BJ (cell line): ENCODE measurements at regions not wholly inside any gene's neighbourhood (a gene's known extent, or its start where the extent isn't known, plus 50 kb on each side); places are given as distances from the start of the nearest gene placed in this dataset.

Experiments used
- CTCF ChIA-PET: fragments of 350-600 bp; formaldehyde crosslinking; extraction: SDS; loops from one replicate; lab custom pipeline; 2021; ENCODE audit warnings: antibody characterized with exemption, inconsistent platforms; lab: Yijun Ruan, JAX
- POLR2A ChIA-PET: fragments of 300-600 bp; sonication (Branson Sonifier 250); formaldehyde crosslinking; extraction: SDS; loops from one replicate; lab custom pipeline; 2021; ENCODE audit warnings: antibody characterized with exemption; lab: Charles Lee
- DNase-seq: peaks from one replicate; pipeline ENCODE4 v3.0.0-alpha.2; 2011; ENCODE audit warnings: low read depth
- H3K27me3 ChIP-seq: 2 replicates; pipeline ENCODE4 v1.6.0; 2011; ENCODE audit warnings: low read length; ENCODE audit not compliant: control insufficient read depth, insufficient read depth
- H3K36me3 ChIP-seq: 2 replicates; pipeline ENCODE4 v1.5.1; 2011; ENCODE audit warnings: low read length; ENCODE audit not compliant: control insufficient read depth, insufficient read depth
- H3K4me3 ChIP-seq: 2 replicates; pipeline ENCODE4 v1.5.1; 2011; ENCODE audit warnings: low read depth, mild to moderate bottlenecking, control low read depth, low read length
- CTCF ChIP-seq: IDR thresholded peaks from 2 replicates; pipeline ENCODE4 v1.5.1; 2011; ENCODE audit warnings: low read depth, mild to moderate bottlenecking, control low read depth, inconsistent platforms, low read length, moderate library complexity; ENCODE audit not compliant: insufficient read depth

GRCh38 chr11:130671801-130672700, 223.6 kb downstream of the ADAMTS15 start:
- POLR2A ChIA-PET = interaction anchor here (0.6 kb wide), 1 partner anchor 1960 kb away, joined by 4 read pairs; no protein-coding TSS in a partner anchor
- no peaks in the 10 kb centered on the region for H3K36me3 ChIP-seq
- TF ChIP-seq CTCF = no peak
- peak; percentile 57 for DNase-seq
- CTCF ChIA-PET = interaction anchor here (0.7 to 2.8 kb wide), 5 partner anchors 64 to 237 kb away, joined by 3 to 12 read pairs (median 4); no protein-coding TSS in a partner anchor
- H3K27me3 ChIP-seq = no peaks in the 10 kb centered on the region
- no peak overlapping the region for H3K4me3 ChIP-seq

- ChIA-PET POLR2A (interaction anchor here (0.6 kb wide), 1 partner anchor 1959 kb away, joined by 4 read pairs; no protein-coding TSS in a partner anchor), CTCF (interaction anchor here (0.7 to 2.8 kb wide), 4 partner anchors 63 to 238 kb away, joined by 3 to 12 read pairs (median 4); no protein-coding TSS in a partner anchor)
- H3K36me3 ChIP-seq = no peaks in the 10 kb centered on the region
- no peak overlapping the region for H3K4me3 ChIP-seq
- no peaks in the 10 kb centered on the region for H3K27me3 ChIP-seq
- DNase-seq = no peak
- no peak for TF ChIP-seq CTCF
Measured at GRCh38 chr11:130672911-130673310, 224.5 kb downstream of the ADAMTS15 start.

GRCh38 chr11:130673698-130674097, 225.3 kb downstream of the ADAMTS15 start:
- POLR2A ChIA-PET = no interaction called here
- Histone ChIP-seq H3K27me3 (no peaks in the 10 kb centered on the region), H3K36me3 (no peaks in the 10 kb centered on the region), H3K4me3 (no peak overlapping the region)
- CTCF ChIA-PET = interaction anchor here (0.7 to 2.8 kb wide), 4 partner anchors 20 to 239 kb away, joined by 3 to 12 read pairs (median 4); no protein-coding TSS in a partner anchor
- TF ChIP-seq CTCF = no peak
- DNase-seq = no peak

- ChIA-PET POLR2A (no interaction called here), CTCF (interaction anchor here (0.7 to 2.8 kb wide), 4 partner anchors 24 to 240 kb away, joined by 3 to 12 read pairs (median 4); no protein-coding TSS in a partner anchor)
- no peak for DNase-seq
- Histone ChIP-seq H3K4me3 (no peak overlapping the region), H3K36me3 (no peaks in the 10 kb centered on the region), H3K27me3 (no peaks in the 10 kb centered on the region)
- TF ChIP-seq CTCF = no peak
Measured at GRCh38 chr11:130674686-130675308, 226.4 kb downstream of the ADAMTS15 start.
